Liver (tissue), 7 donors: ENCODE measurements at regions not wholly inside any gene's neighbourhood (a gene's known extent, or its start where the extent isn't known, plus 50 kb on each side); places are given as distances from the start of the nearest gene placed in this dataset.

Experiments used
- DNase-seq: peaks from one replicate; pipeline ENCODE4 v3.0.0-alpha.2; 2017; ENCODE audit warnings: low spot score
- H3K27ac ChIP-seq, 2 donors: one replicate each; pipeline ENCODE4 v1.7.0; 2013; ENCODE audit warnings: inconsistent platforms in 2 of 2, low read length in 2 of 2, control low read depth in 1 of 2, low read depth in 1 of 2, mild to moderate bottlenecking in 1 of 2
- H3K27me3 ChIP-seq, 4 donors: one replicate each; pipeline versions ENCODE4 v1.6.1 to v1.7.0; 2013; ENCODE audit warnings: low read length in 3 of 4, inconsistent platforms in 1 of 4, mild to moderate bottlenecking in 1 of 4, moderate library complexity in 1 of 4; ENCODE audit not compliant: control insufficient read depth in 4 of 4, insufficient read depth in 4 of 4
- H3K36me3 ChIP-seq, 4 donors: one replicate each; pipeline versions ENCODE4 v1.6.1 to v1.7.0; 2013; ENCODE audit warnings: low read length in 3 of 4, mild to moderate bottlenecking in 3 of 4, low read depth in 1 of 4, moderate library complexity in 1 of 4; ENCODE audit not compliant: control insufficient read depth in 4 of 4, insufficient read depth in 3 of 4
- H3K4me1 ChIP-seq, 4 donors: one replicate each; pipeline versions ENCODE4 v1.6.1 to v1.7.0; 2013; ENCODE audit warnings: low read length in 3 of 4, mild to moderate bottlenecking in 3 of 4, moderate library complexity in 1 of 4; ENCODE audit not compliant: control insufficient read depth in 4 of 4, insufficient read depth in 4 of 4
- H3K4me3 ChIP-seq, 3 donors: one replicate each; pipeline versions ENCODE4 v1.6.1 to v1.7.0; 2013; ENCODE audit warnings: low read length in 3 of 3, control low read depth in 1 of 3, low read depth in 1 of 3, mild to moderate bottlenecking in 1 of 3
- H3K9ac ChIP-seq, 2 donors: one replicate each; pipeline ENCODE4 v1.7.0; 2013; ENCODE audit warnings: low read length in 2 of 2, mild to moderate bottlenecking in 2 of 2, moderate library complexity in 2 of 2, control low read depth in 1 of 2, low read depth in 1 of 2
- H3K9me3 ChIP-seq, 4 donors: one replicate each; pipeline versions ENCODE4 v1.6.1 to v1.7.0; 2013; ENCODE audit warnings: low read length in 3 of 4; ENCODE audit not compliant: control insufficient read depth in 4 of 4
- FOXA1 ChIP-seq: IDR thresholded peaks from 2 replicates; pipeline ENCODE4 v1.6.1; 2016; ENCODE audit warnings: antibody characterized with exemption
- HNF4A ChIP-seq, 2 donors: conservative IDR thresholded peaks; 2 replicates each; pipeline ENCODE4 v1.6.1; 2016; ENCODE audit warnings: antibody characterized with exemption in 2 of 2, mild to moderate bottlenecking in 2 of 2
- HNF4G ChIP-seq: IDR thresholded peaks from 2 replicates; pipeline ENCODE4 v1.6.1; 2016; ENCODE audit warnings: antibody characterized with exemption
- JUND ChIP-seq, 2 donors: IDR thresholded peaks; 2 replicates each; pipeline ENCODE4 v1.6.1; 2016; ENCODE audit warnings: antibody characterized with exemption in 2 of 2
- NR2F2 ChIP-seq: IDR thresholded peaks from 2 replicates; pipeline ENCODE4 v1.6.1; 2016; ENCODE audit warnings: antibody characterized with exemption
- RAD21 ChIP-seq, 2 donors: IDR thresholded peaks; 2 replicates each; pipeline ENCODE4 v1.6.1; 2016; ENCODE audit warnings: antibody characterized with exemption in 2 of 2, mild to moderate bottlenecking in 2 of 2
- TAF1 ChIP-seq: conservative IDR thresholded peaks from 2 replicates; pipeline ENCODE4 v1.6.1; 2016; ENCODE audit warnings: antibody characterized with exemption, mild to moderate bottlenecking
- WGBS: extraction: QIAGEN DNeasy Blood & Tissue Kit; methylation state at CpG from one replicate; pipeline ENCODE4 v1.1.7; 2013; 5-methylcytosine and 5-hydroxymethylcytosine counted together
- TF ChIP-seq, protein P1 (sequence below): IDR thresholded peaks from 2 replicates; pipeline ENCODE4 v1.6.1; 2016; ENCODE audit warnings: antibody characterized with exemption
- TF ChIP-seq, protein P2 (sequence below): IDR thresholded peaks from 2 replicates; pipeline ENCODE4 v1.6.1; 2016; ENCODE audit warnings: antibody characterized with exemption
- TF ChIP-seq, protein P3 (sequence below): IDR thresholded peaks from 2 replicates; pipeline ENCODE4 v1.6.1; 2016; ENCODE audit warnings: antibody characterized with exemption, mild to moderate bottlenecking
- donor health status: healthy.
- donor health status: healthy.
- donor health status: healthy.
- donor health status: healthy.

DNA sequence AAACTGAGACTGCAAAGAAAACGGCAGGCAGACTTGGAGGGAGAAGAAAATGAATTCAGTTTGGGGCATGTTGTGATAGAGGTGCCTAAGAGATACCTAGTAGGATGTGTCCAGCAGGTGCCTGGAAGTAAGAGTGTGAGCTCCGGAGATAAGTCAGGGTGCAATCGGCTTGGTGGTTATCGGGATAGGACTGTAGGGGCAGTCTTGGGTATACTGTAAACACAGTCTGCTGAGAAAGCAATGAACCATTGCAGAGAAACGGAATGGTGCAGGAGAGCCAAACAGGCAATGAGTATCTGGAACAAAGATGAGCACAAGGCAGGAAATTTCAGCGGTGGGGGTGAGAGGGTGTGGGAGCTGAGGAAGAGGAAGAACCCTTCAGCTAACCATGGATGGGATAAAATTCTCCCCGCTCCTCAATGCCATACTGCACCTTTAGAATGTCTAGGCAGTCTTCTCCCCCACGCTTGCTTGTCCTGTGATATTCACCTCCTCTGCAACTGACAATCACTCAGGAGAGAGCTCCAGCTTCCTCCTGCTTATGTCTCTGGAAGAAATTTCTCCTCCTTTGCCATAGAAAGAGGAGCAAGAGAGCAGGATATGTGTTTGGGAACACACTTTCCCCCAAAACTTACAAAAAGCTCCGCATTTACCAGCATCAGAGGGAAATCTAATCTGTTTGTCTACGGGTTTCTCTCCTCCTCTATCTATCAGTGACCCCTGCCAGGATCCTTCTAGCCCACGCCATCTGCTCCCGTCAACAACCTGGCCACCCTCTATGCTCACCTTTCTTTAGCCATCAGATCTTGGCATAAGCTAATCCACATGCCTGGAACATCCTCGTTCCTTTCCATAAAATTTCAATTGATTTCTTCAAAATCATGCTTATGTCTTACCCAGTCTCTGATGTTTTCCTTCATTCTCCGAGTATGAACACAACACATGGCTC is 381.7 kb upstream of the JARID2 start:
- WGBS, result 63% methylated on average over 14 of the region's 14 CpGs
- no peak overlapping the region for H3K4me3 ChIP-seq
- TF ChIP-seq NR2F2, result no peak
- TF ChIP-seq JUND (IDR thresholded peaks at IDR 0.05), result no peak
- no peak for TF ChIP-seq RAD21 (IDR thresholded peaks at IDR 0.05)
- TF ChIP-seq, protein P1, sequence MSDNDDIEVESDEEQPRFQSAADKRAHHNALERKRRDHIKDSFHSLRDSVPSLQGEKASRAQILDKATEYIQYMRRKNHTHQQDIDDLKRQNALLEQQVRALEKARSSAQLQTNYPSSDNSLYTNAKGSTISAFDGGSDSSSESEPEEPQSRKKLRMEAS, result no peak
- TF ChIP-seq, protein P2, sequence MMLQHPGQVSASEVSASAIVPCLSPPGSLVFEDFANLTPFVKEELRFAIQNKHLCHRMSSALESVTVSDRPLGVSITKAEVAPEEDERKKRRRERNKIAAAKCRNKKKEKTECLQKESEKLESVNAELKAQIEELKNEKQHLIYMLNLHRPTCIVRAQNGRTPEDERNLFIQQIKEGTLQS, result no peak
- TF ChIP-seq HNF4G, result no peak
- TF ChIP-seq, protein P3, sequence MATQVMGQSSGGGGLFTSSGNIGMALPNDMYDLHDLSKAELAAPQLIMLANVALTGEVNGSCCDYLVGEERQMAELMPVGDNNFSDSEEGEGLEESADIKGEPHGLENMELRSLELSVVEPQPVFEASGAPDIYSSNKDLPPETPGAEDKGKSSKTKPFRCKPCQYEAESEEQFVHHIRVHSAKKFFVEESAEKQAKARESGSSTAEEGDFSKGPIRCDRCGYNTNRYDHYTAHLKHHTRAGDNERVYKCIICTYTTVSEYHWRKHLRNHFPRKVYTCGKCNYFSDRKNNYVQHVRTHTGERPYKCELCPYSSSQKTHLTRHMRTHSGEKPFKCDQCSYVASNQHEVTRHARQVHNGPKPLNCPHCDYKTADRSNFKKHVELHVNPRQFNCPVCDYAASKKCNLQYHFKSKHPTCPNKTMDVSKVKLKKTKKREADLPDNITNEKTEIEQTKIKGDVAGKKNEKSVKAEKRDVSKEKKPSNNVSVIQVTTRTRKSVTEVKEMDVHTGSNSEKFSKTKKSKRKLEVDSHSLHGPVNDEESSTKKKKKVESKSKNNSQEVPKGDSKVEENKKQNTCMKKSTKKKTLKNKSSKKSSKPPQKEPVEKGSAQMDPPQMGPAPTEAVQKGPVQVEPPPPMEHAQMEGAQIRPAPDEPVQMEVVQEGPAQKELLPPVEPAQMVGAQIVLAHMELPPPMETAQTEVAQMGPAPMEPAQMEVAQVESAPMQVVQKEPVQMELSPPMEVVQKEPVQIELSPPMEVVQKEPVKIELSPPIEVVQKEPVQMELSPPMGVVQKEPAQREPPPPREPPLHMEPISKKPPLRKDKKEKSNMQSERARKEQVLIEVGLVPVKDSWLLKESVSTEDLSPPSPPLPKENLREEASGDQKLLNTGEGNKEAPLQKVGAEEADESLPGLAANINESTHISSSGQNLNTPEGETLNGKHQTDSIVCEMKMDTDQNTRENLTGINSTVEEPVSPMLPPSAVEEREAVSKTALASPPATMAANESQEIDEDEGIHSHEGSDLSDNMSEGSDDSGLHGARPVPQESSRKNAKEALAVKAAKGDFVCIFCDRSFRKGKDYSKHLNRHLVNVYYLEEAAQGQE, result no peak
- TF ChIP-seq TAF1, result no peak
- TF ChIP-seq FOXA1, result no peak
- H3K9me3 ChIP-seq, result no peaks in the 10 kb centered on the region
- no peak overlapping the region for H3K27ac ChIP-seq
- no peaks in the 10 kb centered on the region for H3K4me1 ChIP-seq
- no peak overlapping the region for H3K9ac ChIP-seq
- DNase-seq, result no peak
- H3K36me3 ChIP-seq, result no peaks in the 10 kb centered on the region
- no peaks in the 10 kb centered on the region for H3K27me3 ChIP-seq

DNA sequence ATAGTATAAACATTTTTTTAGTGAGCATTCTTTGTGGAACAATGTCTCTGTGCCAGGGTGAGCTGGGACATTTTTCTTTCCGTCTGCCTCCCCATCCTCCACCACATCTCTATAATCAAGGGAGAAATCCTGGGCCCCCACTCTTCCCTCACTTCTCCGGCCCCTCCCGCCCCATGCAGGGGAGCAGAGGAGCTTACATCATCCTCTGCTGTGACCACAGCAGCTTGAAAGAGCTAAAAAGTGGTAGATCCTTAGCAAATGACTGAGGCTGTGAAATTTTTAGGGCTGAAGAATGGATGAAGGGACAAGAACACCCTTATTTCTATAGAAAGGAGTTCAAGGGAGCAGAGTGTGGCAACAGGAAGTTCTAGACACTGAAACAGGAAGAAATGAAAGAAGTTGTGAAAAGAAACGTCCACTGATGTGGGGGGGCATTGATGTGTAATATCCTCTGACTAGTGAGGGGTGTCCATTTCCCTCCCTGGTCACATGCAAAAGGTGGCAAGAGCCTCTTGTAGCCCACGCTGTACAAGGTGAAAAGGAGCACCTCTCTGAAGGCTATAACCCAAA is 380.3 kb upstream of the JARID2 start:
- no peak overlapping the region for H3K27ac ChIP-seq
- no peaks in the 10 kb centered on the region for H3K9me3 ChIP-seq
- TF ChIP-seq, protein P3, result no peak
- TF ChIP-seq RAD21 (IDR thresholded peaks at IDR 0.05) (peak in 1 of 2 donors; percentile 4), NR2F2 (no peak), HNF4A (conservative IDR thresholded peaks at IDR 0.05) (no peak), JUND (IDR thresholded peaks at IDR 0.05) (no peak)
- TF ChIP-seq, protein P2, result no peak
- H3K4me3 ChIP-seq, result no peak overlapping the region
- no peak for DNase-seq
- no peak overlapping the region for H3K9ac ChIP-seq
- 71% methylated on average over 5 of the region's 5 CpGs for WGBS
- H3K4me1 ChIP-seq, result no peaks in the 10 kb centered on the region
- no peaks in the 10 kb centered on the region for H3K36me3 ChIP-seq
- no peaks in the 10 kb centered on the region for H3K27me3 ChIP-seq
